GM23248 (cell line): ENCODE measurements at regions not wholly inside any gene's neighbourhood (a gene's known extent, or its start where the extent isn't known, plus 50 kb on each side); places are given as distances from the start of the nearest gene placed in this dataset.

Experiments
- EZH2 ChIP-seq: fragments of 200-600 bp; sonication (generic); IDR thresholded peaks from 2 replicates; pipeline ENCODE4 v1.6.1; 2018; ENCODE audit warnings: antibody characterized with exemption, mild to moderate bottlenecking; ENCODE audit not compliant: insufficient read depth, poor library complexity, severe bottlenecking
- EZH2phosphoT487 ChIP-seq: fragments of 200-600 bp; sonication (generic); IDR thresholded peaks from 2 replicates; pipeline ENCODE4 v1.6.1; 2018; ENCODE audit warnings: antibody characterized with exemption, moderate library complexity, mild to moderate bottlenecking, low read depth; ENCODE audit not compliant: insufficient read depth

DNA sequence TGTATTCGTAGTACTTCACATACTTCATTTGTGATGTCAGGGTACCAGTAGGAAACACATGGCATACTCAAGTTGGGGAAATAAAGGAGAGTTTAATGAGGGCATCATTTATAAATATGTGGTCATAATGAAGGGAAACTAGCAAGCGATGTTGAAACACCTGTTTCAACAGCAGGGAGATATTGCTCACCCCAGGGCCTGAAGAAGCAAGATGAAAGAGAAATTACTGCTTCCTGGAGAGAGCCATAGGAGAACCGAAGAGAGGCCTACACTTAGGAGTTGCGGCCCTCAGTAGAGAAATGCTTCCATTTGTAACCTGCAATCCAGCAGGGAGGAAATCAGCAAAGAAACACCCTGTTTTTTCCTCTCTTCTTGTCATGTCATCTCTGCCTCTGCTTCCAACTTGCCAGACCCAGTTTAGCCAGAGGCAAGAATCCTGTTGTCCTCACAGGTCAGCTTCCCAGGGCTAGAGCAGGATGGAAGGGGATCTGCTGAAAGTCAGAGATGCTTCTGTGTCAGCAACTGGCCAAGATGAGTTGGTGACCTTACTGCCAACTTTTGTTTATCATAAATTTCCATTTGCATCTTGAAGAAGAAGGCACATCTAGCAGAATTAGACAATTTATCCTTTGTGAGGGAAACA lies 67.6 kb upstream of the TSPAN2 start:
- TF ChIP-seq EZH2 (no peak), EZH2phosphoT487 (no peak)
